Tibial nerve (tissue), 4 donors: ENCODE measurements at regions not wholly inside any gene's neighbourhood (a gene's known extent, or its start where the extent isn't known, plus 50 kb on each side); places are given as distances from the start of the nearest gene placed in this dataset.

Experiments
- CTCF ChIP-seq, 5 experiments: fragments of 200-600 bp in 3 of 5; fragments of 450-650 bp in 2 of 5; sonication (generic) in 3 of 5; IDR thresholded peaks; one replicate each; pipeline ENCODE4 v1.5.1; 2016 to 2019; ENCODE audit warnings: antibody characterized with exemption in 5 of 5, mild to moderate bottlenecking in 3 of 5, moderate library complexity in 2 of 5
- EP300 ChIP-seq, 2 donors: sonication (generic); formaldehyde crosslinking; IDR thresholded peaks; one replicate each; pipeline ENCODE4 v1.6.1; 2017; ENCODE audit warnings: antibody characterized with exemption in 2 of 2, mild to moderate bottlenecking in 1 of 2

GRCh38 chr17:72425133-72425793 is 304.4 kb downstream of the SOX9 start:
- TF ChIP-seq CTCF (IDR thresholded peaks at IDR 0.05) (no peak), EP300 (IDR thresholded peaks at IDR 0.05) (no peak)
